ENCODE measurements at regions not wholly inside any gene's neighbourhood (a gene's known extent, or its start where the extent isn't known, plus 50 kb on each side); places are given as distances from the start of the nearest gene placed in this dataset.

- no peak for DNase-seq (ENCODE audit: low read depth)
Observed at GRCh38 chr10:43913676-43914235, 265.1 kb upstream of the ZNF32 start.

GRCh38 chr10:43912469-43912868 lies 263.8 kb upstream of the ZNF32 start:
- no peak for DNase-seq (ENCODE audit: low read depth)

GRCh38 chr10:43906490-43906889 lies 257.8 kb upstream of the ZNF32 start:
- no peak for DNase-seq (ENCODE audit: low read depth)

GRCh38 chr10:43905512-43906236 lies 257.0 kb upstream of the ZNF32 start:
- DNase-seq (ENCODE audit: low read depth), result peak; percentile 67

- no peak for DNase-seq (ENCODE audit: low read depth)
Observed at GRCh38 chr10:43904844-43905243, 256.2 kb upstream of the ZNF32 start.

GRCh38 chr10:43904301-43904700 lies 255.6 kb upstream of the ZNF32 start:
- DNase-seq (ENCODE audit: low read depth), result no peak

GRCh38 chr10:43903451-43903850 lies 254.8 kb upstream of the ZNF32 start:
- DNase-seq (ENCODE audit: low read depth), result no peak

GRCh38 chr10:43902842-43903241 lies 254.2 kb upstream of the ZNF32 start:
- no peak for DNase-seq (ENCODE audit: low read depth)

- no peak for DNase-seq (ENCODE audit: low read depth)
Observed at GRCh38 chr10:43901744-43902504, 253.2 kb upstream of the ZNF32 start.

GRCh38 chr10:43901302-43901701 lies 252.6 kb upstream of the ZNF32 start:
- no peak for DNase-seq (ENCODE audit: low read depth)

GRCh38 chr10:43900571-43900970 lies 251.9 kb upstream of the ZNF32 start:
- no peak for DNase-seq (ENCODE audit: low read depth)

- no peak for DNase-seq (ENCODE audit: low read depth)
Observed at GRCh38 chr10:43899224-43899959, 250.7 kb upstream of the ZNF32 start.

GRCh38 chr10:43898592-43898991 lies 249.9 kb upstream of the ZNF32 start:
- DNase-seq (ENCODE audit: low read depth), result no peak

GRCh38 chr10:43897765-43898419 lies 249.2 kb upstream of the ZNF32 start:
- no peak for DNase-seq (ENCODE audit: low read depth)

- DNase-seq (ENCODE audit: low read depth), result peak; percentile 82
Observed at GRCh38 chr10:43892062-43892770, 243.5 kb upstream of the ZNF32 start.

- no peak for DNase-seq (ENCODE audit: low read depth)
Observed at GRCh38 chr10:43891241-43891640, 242.6 kb upstream of the ZNF32 start.

- DNase-seq (ENCODE audit: low read depth), result no peak
Observed at GRCh38 chr10:43890124-43890523, 241.4 kb upstream of the ZNF32 start.

GRCh38 chr10:43888586-43888985 lies 239.9 kb upstream of the ZNF32 start:
- no peak for DNase-seq (ENCODE audit: low read depth)

- DNase-seq (ENCODE audit: low read depth), result no peak
Observed at GRCh38 chr10:43885842-43886241, 237.2 kb upstream of the ZNF32 start.

GRCh38 chr10:43885252-43885651 lies 236.6 kb upstream of the ZNF32 start:
- DNase-seq (ENCODE audit: low read depth), result no peak

Measured in myocyte (in vitro differentiated cells).